OCI-LY3 (cell line): ENCODE measurements at regions not wholly inside any gene's neighbourhood (a gene's known extent, or its start where the extent isn't known, plus 50 kb on each side); places are given as distances from the start of the nearest gene placed in this dataset.

Source experiments
- CTCF ChIP-seq: fragments of 200-600, 300-600 bp; sonication (generic); IDR thresholded peaks from 2 replicates; pipeline ENCODE4 v1.5.1; 2014; ENCODE audit warnings: antibody characterized with exemption, low read length, low read depth
- EZH2phosphoT487 ChIP-seq: fragments of 200-600 bp; shearing (Covaris generic); IDR thresholded peaks from 2 replicates; pipeline ENCODE4 v1.6.1; 2018; ENCODE audit warnings: antibody characterized with exemption, mixed run types, low read depth

- no peak for TF ChIP-seq CTCF
- no peak for TF ChIP-seq EZH2phosphoT487
Observed at GRCh38 chr15:37783290-37783689, 151.2 kb upstream of the TMCO5A start.
